ENCODE measurements at regions not wholly inside any gene's neighbourhood (a gene's known extent, or its start where the extent isn't known, plus 50 kb on each side); places are given as distances from the start of the nearest gene placed in this dataset.

DNA sequence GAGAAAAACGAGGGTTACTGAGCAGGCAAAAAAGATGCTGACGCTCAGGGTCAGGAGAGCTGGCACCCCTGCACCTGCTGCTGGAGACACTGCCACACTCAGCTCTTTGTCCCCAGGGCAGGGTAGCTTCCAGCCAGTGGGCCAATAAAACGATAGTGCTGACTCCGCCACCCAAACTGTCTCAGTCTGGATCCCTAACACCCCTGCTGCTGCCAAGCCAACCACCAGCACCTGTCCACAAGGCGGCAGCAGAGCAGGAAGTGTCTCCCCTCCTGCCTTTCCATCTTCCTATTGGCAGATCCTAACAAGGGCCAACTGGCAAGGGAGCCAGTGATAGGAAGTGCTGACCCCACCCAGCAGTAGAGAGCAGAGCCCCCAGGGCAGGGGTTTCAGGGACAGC is 531.5 kb upstream of the SALL3 start:
- no peak overlapping the region for H3K9ac ChIP-seq (ENCODE audit: insufficient read depth, low read depth, low read length)
- H4K20me1 ChIP-seq (ENCODE audit: insufficient read depth, low read length): no peaks in the 10 kb centered on the region
- H3K4me2 ChIP-seq (ENCODE audit: low read depth, low read length): no peak overlapping the region
- no peak overlapping the region for H3K27ac ChIP-seq (ENCODE audit: extremely low read length, insufficient read depth, low read length)
- BruUV-seq (replicated peaks): no TSS peak
- no peaks in the 10 kb centered on the region for H3K79me2 ChIP-seq (ENCODE audit: insufficient read depth, low read length)
- FAIRE-seq (no peak), ATAC-seq (no peak; the same call in 2 of the 3 replicates), DNase-seq (ENCODE audit: low spot score) (peak; percentile 1)
- intact Hi-C loops (cut with micrococcal nuclease; ENCODE audit: unreplicated experiment) (no loop called here), in situ Hi-C loops (cut with HindIII; ENCODE audit: extremely low pct_ligation_motif_present, low pct_unique_long_range_greater_than_20kb) (no loop called here)
- H3K9me3 ChIP-seq (ENCODE audit: low read length): peaks cover 15% of the 10 kb centered on the region
- no peak overlapping the region for H3K4me3 ChIP-seq (replicated peaks in 1 of 3; ENCODE audit: insufficient read depth in 1 of 3, low read depth in 2 of 3, low read length in 3 of 3)
- H3K36me3 ChIP-seq (replicated peaks in 1 of 2; ENCODE audit: control insufficient read depth in 1 of 2, insufficient read depth in 2 of 2, low read length in 2 of 2): no peaks in the 10 kb centered on the region
- 22% methylated on average over 2 of the region's 5 CpGs for WGBS (ENCODE audit: low lambda C conversion rate)
- H2AFZ ChIP-seq (ENCODE audit: low read length): no peak overlapping the region
- CTCF ChIA-PET (ENCODE audit: low intra/inter-chr PET ratio, low total read pairs): no interaction called here
- POLR2A ChIA-PET: no interaction called here
- H3K4me1 ChIP-seq (ENCODE audit: insufficient read depth, low read length): no peaks in the 10 kb centered on the region
- H3K27me3 ChIP-seq (ENCODE audit: control insufficient read depth in 1 of 2, insufficient read depth in 2 of 2, low read length in 2 of 2): no peaks in the 10 kb centered on the region
- TF ChIP-seq ZNF354B (CRISPR knock-in tag; IDR thresholded peaks at IDR 0.05) (no peak), ZNF749 (CRISPR knock-in tag; IDR thresholded peaks at IDR 0.05; ENCODE audit: borderline replicate concordance) (no peak), ZNF839 (CRISPR knock-in tag; IDR thresholded peaks at IDR 0.05; ENCODE audit: borderline replicate concordance) (no peak)
- TF ChIP-seq, protein P1, sequence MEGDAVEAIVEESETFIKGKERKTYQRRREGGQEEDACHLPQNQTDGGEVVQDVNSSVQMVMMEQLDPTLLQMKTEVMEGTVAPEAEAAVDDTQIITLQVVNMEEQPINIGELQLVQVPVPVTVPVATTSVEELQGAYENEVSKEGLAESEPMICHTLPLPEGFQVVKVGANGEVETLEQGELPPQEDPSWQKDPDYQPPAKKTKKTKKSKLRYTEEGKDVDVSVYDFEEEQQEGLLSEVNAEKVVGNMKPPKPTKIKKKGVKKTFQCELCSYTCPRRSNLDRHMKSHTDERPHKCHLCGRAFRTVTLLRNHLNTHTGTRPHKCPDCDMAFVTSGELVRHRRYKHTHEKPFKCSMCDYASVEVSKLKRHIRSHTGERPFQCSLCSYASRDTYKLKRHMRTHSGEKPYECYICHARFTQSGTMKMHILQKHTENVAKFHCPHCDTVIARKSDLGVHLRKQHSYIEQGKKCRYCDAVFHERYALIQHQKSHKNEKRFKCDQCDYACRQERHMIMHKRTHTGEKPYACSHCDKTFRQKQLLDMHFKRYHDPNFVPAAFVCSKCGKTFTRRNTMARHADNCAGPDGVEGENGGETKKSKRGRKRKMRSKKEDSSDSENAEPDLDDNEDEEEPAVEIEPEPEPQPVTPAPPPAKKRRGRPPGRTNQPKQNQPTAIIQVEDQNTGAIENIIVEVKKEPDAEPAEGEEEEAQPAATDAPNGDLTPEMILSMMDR (CRISPR knock-in tag; IDR thresholded peaks at IDR 0.05): peak; percentile 43

DNA sequence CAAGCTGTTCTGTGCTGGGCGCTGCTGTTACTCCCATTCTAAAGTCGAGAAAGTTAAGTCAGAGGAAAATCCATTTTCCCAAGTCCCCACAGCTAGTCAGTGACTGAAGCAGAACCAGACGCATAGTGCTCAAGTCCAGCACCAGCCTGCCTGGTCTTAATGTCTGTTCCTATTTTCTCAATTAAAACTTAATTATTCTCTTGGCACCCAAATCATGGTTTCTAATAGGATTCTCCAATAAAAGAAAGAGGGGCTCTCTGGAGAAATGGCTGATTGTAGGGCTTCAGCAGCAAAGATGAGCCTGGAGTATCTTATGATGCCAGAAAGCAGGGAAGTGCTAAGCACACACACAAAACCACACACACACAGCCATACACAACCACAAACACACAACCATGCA is 531.0 kb upstream of the SALL3 start:
- in situ Hi-C loops (cut with HindIII; ENCODE audit: extremely low pct_ligation_motif_present, low pct_unique_long_range_greater_than_20kb): no loop called here
- POLR2A ChIA-PET: no interaction called here
- no peaks in the 10 kb centered on the region for H4K20me1 ChIP-seq (ENCODE audit: insufficient read depth, low read length)
- DNase-seq (ENCODE audit: low spot score): no peak
- no peaks in the 10 kb centered on the region for H3K79me2 ChIP-seq (ENCODE audit: insufficient read depth, low read length)
- CTCF ChIA-PET (ENCODE audit: low intra/inter-chr PET ratio, low total read pairs): no interaction called here
- ATAC-seq: no peak
- no peak overlapping the region for H3K4me2 ChIP-seq (ENCODE audit: low read depth, low read length)
- H2AFZ ChIP-seq (ENCODE audit: low read length): no peak overlapping the region
- no peak for FAIRE-seq
- no peaks in the 10 kb centered on the region for H3K27me3 ChIP-seq (ENCODE audit: control insufficient read depth in 1 of 2, insufficient read depth in 2 of 2, low read length in 2 of 2)
- H3K36me3 ChIP-seq (replicated peaks in 1 of 2; ENCODE audit: control insufficient read depth in 1 of 2, insufficient read depth in 2 of 2, low read length in 2 of 2): no peaks in the 10 kb centered on the region
- intact Hi-C loops (cut with micrococcal nuclease; ENCODE audit: unreplicated experiment): no loop called here
- H3K9ac ChIP-seq (ENCODE audit: insufficient read depth, low read depth, low read length): no peak overlapping the region
- 23% methylated on average over 3 of the region's 3 CpGs for WGBS (ENCODE audit: low lambda C conversion rate)
- no TSS peak for BruUV-seq (replicated peaks)
- no peak overlapping the region for H3K4me3 ChIP-seq (replicated peaks in 1 of 3; ENCODE audit: insufficient read depth in 1 of 3, low read depth in 2 of 3, low read length in 3 of 3)
- peaks cover 15% of the 10 kb centered on the region for H3K9me3 ChIP-seq (ENCODE audit: low read length)
- no peak overlapping the region for H3K27ac ChIP-seq (ENCODE audit: extremely low read length, insufficient read depth, low read length)
- H3K4me1 ChIP-seq (ENCODE audit: insufficient read depth, low read length): no peaks in the 10 kb centered on the region
- TF ChIP-seq NFYB (CRISPR knock-in tag; IDR thresholded peaks at IDR 0.05) (no peak), ZNF496 (CRISPR knock-in tag; IDR thresholded peaks at IDR 0.05; ENCODE audit: insufficient replicate concordance) (no peak), ZNF713 (CRISPR knock-in tag; IDR thresholded peaks at IDR 0.05) (no peak), ZNF781 (CRISPR knock-in tag; IDR thresholded peaks at IDR 0.05; ENCODE audit: borderline replicate concordance, not compliant biosample characterization) (no peak), HNRNPH1 (optimal IDR thresholded peaks at IDR 0.05; ENCODE audit: low read depth, low read length) (no peak), ZNF768 (CRISPR knock-in tag; IDR thresholded peaks at IDR 0.05) (no peak), TOE1 (CRISPR knock-in tag; IDR thresholded peaks at IDR 0.05) (no peak), ZNF20 (CRISPR knock-in tag; IDR thresholded peaks at IDR 0.05) (no peak), ARID2 (CRISPR knock-in tag; IDR thresholded peaks at IDR 0.05; ENCODE audit: borderline replicate concordance) (no peak), CHD2 (IDR thresholded peaks at IDR 0.05; ENCODE audit: low read depth, low read length) (no peak), ZNF616 (CRISPR knock-in tag; IDR thresholded peaks at IDR 0.05; ENCODE audit: low read depth) (no peak), SIN3A (IDR thresholded peaks at IDR 0.05; ENCODE audit: borderline replicate concordance, low read depth, low read length) (no peak), JUNB (CRISPR knock-in tag; IDR thresholded peaks at IDR 0.05; ENCODE audit: borderline replicate concordance) (no peak)
- TF ChIP-seq, protein P2, sequence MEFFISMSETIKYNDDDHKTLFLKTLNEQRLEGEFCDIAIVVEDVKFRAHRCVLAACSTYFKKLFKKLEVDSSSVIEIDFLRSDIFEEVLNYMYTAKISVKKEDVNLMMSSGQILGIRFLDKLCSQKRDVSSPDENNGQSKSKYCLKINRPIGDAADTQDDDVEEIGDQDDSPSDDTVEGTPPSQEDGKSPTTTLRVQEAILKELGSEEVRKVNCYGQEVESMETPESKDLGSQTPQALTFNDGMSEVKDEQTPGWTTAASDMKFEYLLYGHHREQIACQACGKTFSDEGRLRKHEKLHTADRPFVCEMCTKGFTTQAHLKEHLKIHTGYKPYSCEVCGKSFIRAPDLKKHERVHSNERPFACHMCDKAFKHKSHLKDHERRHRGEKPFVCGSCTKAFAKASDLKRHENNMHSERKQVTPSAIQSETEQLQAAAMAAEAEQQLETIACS (CRISPR knock-in tag; IDR thresholded peaks at IDR 0.05): no peak

Data from HepG2 (cell line).